Endothelial cell of umbilical vein (primary cell): ENCODE measurements at regions not wholly inside any gene's neighbourhood (a gene's known extent, or its start where the extent isn't known, plus 50 kb on each side); places are given as distances from the start of the nearest gene placed in this dataset.

Experiments used
- BruUV-seq: library from RNA; stranded (reverse); fragments of 400-500 nt; replicated peaks from 2 replicates; lab custom pipeline; 2021; lab: Mats Ljungman, UMichigan
- CTCF ChIA-PET: fragments of 300-600, 350-600 bp; sonication (Branson Sonifier 250); formaldehyde crosslinking; loops from one replicate; lab custom pipeline; 2021; ENCODE audit warnings: antibody characterized with exemption, inconsistent platforms; lab: Charles Lee
- POLR2A ChIA-PET: fragments of 300-600, 350-600 bp; sonication (Branson Sonifier 250); formaldehyde crosslinking; loops from one replicate; lab custom pipeline; 2021; ENCODE audit warnings: antibody characterized with exemption, inconsistent platforms; lab: Charles Lee
- DNase-seq: peaks from one replicate; pipeline ENCODE4 v3.0.0-alpha.2; 2011; ENCODE audit warnings: low read depth, low spot score
- FAIRE-seq: peaks from 2 replicates; lab custom pipeline; 2011; peaks lifted over from hg19 to GRCh38; lab: Jason Lieb, UNC
- H2AFZ ChIP-seq: 2 replicates; pipeline ENCODE4 v1.6.0; 2012; ENCODE audit warnings: low read depth, low read length, control low read depth, inconsistent platforms
- H3K27ac ChIP-seq: 2 replicates; pipeline ENCODE4 v1.5.1; 2011; ENCODE audit warnings: low read depth, mild to moderate bottlenecking, control low read depth, low read length, moderate library complexity; ENCODE audit not compliant: insufficient read depth
- H3K27me3 ChIP-seq, 2 experiments: 2 replicates each; pipeline versions ENCODE4 v1.6.0 to v1.6.1; 2011; ENCODE audit warnings: low read length in 2 of 2, mixed read lengths in 1 of 2; ENCODE audit not compliant: control insufficient read depth in 2 of 2, insufficient read depth in 2 of 2
- H3K36me3 ChIP-seq, 2 experiments: 2 replicates in 1 of 2; 3 replicates in 1 of 2; pipeline ENCODE4 v1.5.1; 2011; ENCODE audit warnings: low read length in 2 of 2, mild to moderate bottlenecking in 1 of 2, moderate library complexity in 1 of 2; ENCODE audit not compliant: control insufficient read depth in 2 of 2, insufficient read depth in 2 of 2; ENCODE audit errors: extremely low read depth in 1 of 2
- H3K4me1 ChIP-seq: 3 replicates; pipeline ENCODE4 v1.5.1; 2011; ENCODE audit warnings: mild to moderate bottlenecking, low read length; ENCODE audit not compliant: control insufficient read depth, insufficient read depth; ENCODE audit errors: extremely low read depth
- H3K4me2 ChIP-seq: 2 replicates; pipeline ENCODE4 v1.6.1; 2011; ENCODE audit warnings: low read length, control low read depth, mixed read lengths; ENCODE audit not compliant: insufficient read depth
- H3K4me3 ChIP-seq, 3 experiments: fragments of 200-600 bp in 1 of 3; sonication (generic), shearing (Covaris generic) in 1 of 3; replicated peaks in 1 of 3; 2 replicates each; pipeline ENCODE4 v1.5.1; 2011 to 2016; ENCODE audit warnings: control low read depth in 3 of 3, low read length in 3 of 3, mild to moderate bottlenecking in 2 of 3, inconsistent platforms in 1 of 3, low read depth in 1 of 3, moderate library complexity in 1 of 3; ENCODE audit not compliant: insufficient read depth in 1 of 3
- H3K79me2 ChIP-seq: 2 replicates; pipeline ENCODE4 v1.6.0; 2012; ENCODE audit warnings: low read length, inconsistent platforms; ENCODE audit not compliant: control insufficient read depth, insufficient read depth
- H3K9ac ChIP-seq: replicated peaks from 2 replicates; pipeline ENCODE3; 2011; ENCODE audit warnings: low read length, control low read depth; ENCODE audit not compliant: insufficient read depth; ENCODE audit errors: extremely low read depth
- H3K9me1 ChIP-seq: replicated peaks from 3 replicates; pipeline ENCODE4 v1.6.0; 2011; ENCODE audit warnings: mild to moderate bottlenecking, low read length; ENCODE audit not compliant: control insufficient read depth, insufficient read depth; ENCODE audit errors: extremely low read depth
- H3K9me3 ChIP-seq: replicated peaks from 2 replicates; pipeline ENCODE4 v1.5.1; 2012; ENCODE audit warnings: low read length, inconsistent platforms; ENCODE audit not compliant: control insufficient read depth, insufficient read depth
- H4K20me1 ChIP-seq: replicated peaks from 2 replicates; pipeline ENCODE3; 2011; ENCODE audit warnings: mild to moderate bottlenecking, low read length; ENCODE audit not compliant: control insufficient read depth, insufficient read depth; ENCODE audit errors: extremely low read depth
- EZH2 ChIP-seq: IDR thresholded peaks from 2 replicates; pipeline ENCODE4 v1.6.1; 2012; ENCODE audit warnings: borderline replicate concordance, low read depth, mild to moderate bottlenecking, moderate library complexity, low read length, inconsistent platforms; ENCODE audit not compliant: severe bottlenecking
- FOS ChIP-seq: IDR thresholded peaks from 2 replicates; pipeline ENCODE4 v1.6.1; 2011; ENCODE audit warnings: mild to moderate bottlenecking, low read length, moderate library complexity, borderline replicate concordance; ENCODE audit not compliant: insufficient read depth
- GATA2 ChIP-seq: IDR thresholded peaks from 2 replicates; pipeline ENCODE4 v1.7.0; 2011; ENCODE audit warnings: low read depth, mild to moderate bottlenecking, moderate library complexity, mixed read lengths, low read length; ENCODE audit not compliant: insufficient read length, insufficient read depth
- JUN ChIP-seq: IDR thresholded peaks from 2 replicates; pipeline ENCODE4 v1.6.1; 2011; ENCODE audit warnings: borderline replicate concordance, low read depth; ENCODE audit not compliant: insufficient read length, insufficient read depth
- MYC ChIP-seq: IDR thresholded peaks from one replicate; pipeline ENCODE4 v1.6.1; 2011; ENCODE audit warnings: mild to moderate bottlenecking, low read depth, low read length
- POLR2A ChIP-seq: IDR thresholded peaks from 2 replicates; pipeline ENCODE4 v1.6.1; 2012; ENCODE audit warnings: low read depth, mild to moderate bottlenecking, control low read depth, low read length
- POLR2AphosphoS5 ChIP-seq: IDR thresholded peaks from 2 replicates; pipeline ENCODE4 v1.6.1; 2012; ENCODE audit warnings: low read depth, mild to moderate bottlenecking, control low read depth, low read length, moderate library complexity; ENCODE audit not compliant: insufficient read depth
- dilution Hi-C: fragments of 300-500 bp; cut with MboI; formaldehyde crosslinking; loops from one replicate; pipeline ENCODE4 v1.15.0; 2019; ENCODE audit warnings: low sequenced_read_pairs; ENCODE audit not compliant: extremely low pct_ligation_motif_present
- intact Hi-C: fragments of 100-400 bp; cut with micrococcal nuclease; formaldehyde crosslinking; loops from one replicate; pipeline ENCODE4 v1.10.0; 2022

DNA sequence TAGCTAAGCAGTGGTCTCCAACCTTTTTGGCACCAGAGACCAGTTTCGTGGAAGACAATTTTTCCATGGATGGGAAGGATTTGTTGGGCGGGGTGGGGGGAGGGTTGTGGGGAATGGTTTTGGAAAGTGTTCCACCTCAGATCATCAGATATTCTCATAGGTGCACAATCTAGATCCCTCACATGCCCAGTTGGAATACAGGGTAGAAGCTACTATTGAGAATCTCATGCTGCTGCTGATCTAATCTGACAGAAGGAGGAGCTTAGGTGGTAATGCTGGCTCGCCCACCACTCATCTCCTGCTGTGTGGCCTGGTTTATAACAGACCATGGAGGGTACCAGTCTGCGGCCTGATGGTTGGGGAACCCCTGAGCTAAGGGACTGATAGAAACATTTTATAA lies 662.7 kb upstream of the RGMB start:
- POLR2A ChIA-PET = interaction anchor here (1.0 kb wide), 1 partner anchor 12 kb away, joined by 3 read pairs; no protein-coding TSS in a partner anchor
- FAIRE-seq = no peak
- dilution Hi-C loops = no loop called here

DNA sequence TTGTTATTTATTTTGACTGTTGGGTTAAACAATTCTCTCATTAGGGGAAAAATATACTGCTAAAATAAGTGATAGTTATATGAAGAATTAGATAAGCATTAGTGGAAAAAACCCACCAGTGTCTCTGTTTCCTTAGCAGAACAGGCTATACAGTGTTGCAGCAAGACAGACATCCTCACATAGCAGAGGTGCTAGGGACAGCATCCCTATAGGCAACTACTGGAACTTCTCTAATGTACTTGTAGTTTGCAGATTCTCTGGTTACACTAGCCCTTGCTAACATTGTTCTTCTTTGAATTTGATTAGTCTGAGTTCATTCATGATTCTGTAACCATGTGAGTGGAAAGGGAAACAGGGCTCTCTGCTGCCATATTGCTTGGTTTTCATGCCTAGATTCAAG lies 661.8 kb upstream of the RGMB start:
- dilution Hi-C loops = no loop called here
- H3K9me1 ChIP-seq = no peaks in the 10 kb centered on the region
- no peak for DNase-seq

More for the DNA sequence above, 662.7 kb upstream of the RGMB start:
- H3K27me3 ChIP-seq = no peaks in the 10 kb centered on the region
- H4K20me1 ChIP-seq = no peaks in the 10 kb centered on the region
- CTCF ChIA-PET = interaction anchor here (0.7 to 1.6 kb wide), 10 partner anchors 9 to 879 kb away, joined by 3 to 7 read pairs (median 4); no protein-coding TSS in a partner anchor
- peak overlapping the region; percentile 34 for H2AFZ ChIP-seq
- H3K9me1 ChIP-seq = no peaks in the 10 kb centered on the region
- H3K9me3 ChIP-seq = no peaks in the 10 kb centered on the region
- H3K4me3 ChIP-seq = no peak overlapping the region
- no peak for TF ChIP-seq POLR2A
- TF ChIP-seq MYC = no peak
- TF ChIP-seq FOS = no peak
- TF ChIP-seq GATA2 = no peak
- TF ChIP-seq POLR2AphosphoS5 = no peak
- no peaks in the 10 kb centered on the region for H3K79me2 ChIP-seq
- H3K27ac ChIP-seq = peak overlapping the region; percentile 97
- no peak overlapping the region for H3K4me2 ChIP-seq
- H3K36me3 ChIP-seq = no peaks in the 10 kb centered on the region
- H3K4me1 ChIP-seq = peaks cover 40% of the 10 kb centered on the region
- BruUV-seq = no TSS peak
- intact Hi-C loops = no loop called here
- no peak for DNase-seq
- no peak overlapping the region for H3K9ac ChIP-seq

More for the DNA sequence above, 661.8 kb upstream of the RGMB start:
- no peak for FAIRE-seq
- POLR2A ChIA-PET = no interaction called here
- H3K4me1 ChIP-seq = peaks cover 34% of the 10 kb centered on the region
- no peak overlapping the region for H3K4me3 ChIP-seq
- CTCF ChIA-PET = interaction anchor here (1.2 kb wide), 1 partner anchor 13 kb away, joined by 3 read pairs; no protein-coding TSS in a partner anchor
- H2AFZ ChIP-seq = no peak overlapping the region
- no peak overlapping the region for H3K27ac ChIP-seq
- H3K79me2 ChIP-seq = no peaks in the 10 kb centered on the region
- no peaks in the 10 kb centered on the region for H4K20me1 ChIP-seq
- no peaks in the 10 kb centered on the region for H3K9me3 ChIP-seq
- H3K27me3 ChIP-seq = no peaks in the 10 kb centered on the region
- no peaks in the 10 kb centered on the region for H3K36me3 ChIP-seq
- no peak overlapping the region for H3K9ac ChIP-seq
- no peak overlapping the region for H3K4me2 ChIP-seq
- TF ChIP-seq FOS = no peak
- TF ChIP-seq EZH2 = no peak
- TF ChIP-seq JUN = no peak
- TF ChIP-seq GATA2 = no peak
- no peak for TF ChIP-seq MYC
- TF ChIP-seq POLR2A = no peak
- TF ChIP-seq POLR2AphosphoS5 = no peak
- BruUV-seq = no TSS peak
- intact Hi-C loops = no loop called here
